Ovary (tissue), 3 donors: ENCODE measurements at regions not wholly inside any gene's neighbourhood (a gene's known extent, or its start where the extent isn't known, plus 50 kb on each side); places are given as distances from the start of the nearest gene placed in this dataset.

Experiments used
- POLR2A ChIP-seq: fragments of 450-650 bp; IDR thresholded peaks from one replicate; pipeline ENCODE4 v1.6.1; 2017; ENCODE audit warnings: antibody characterized with exemption, mild to moderate bottlenecking, moderate library complexity
- TF ChIP-seq, protein P1 (sequence below), 3 donors: fragments of 450-650 bp in 2 of 3; fragments of 200-600 bp in 1 of 3; IDR thresholded peaks; one replicate each; pipeline versions ENCODE4 v1.5.1 to v1.8.0; 2016 to 2022; ENCODE audit warnings: antibody characterized with exemption in 3 of 3, mild to moderate bottlenecking in 1 of 3
- donor health status: DM: no; HTN: no; CAD: no.

DNA sequence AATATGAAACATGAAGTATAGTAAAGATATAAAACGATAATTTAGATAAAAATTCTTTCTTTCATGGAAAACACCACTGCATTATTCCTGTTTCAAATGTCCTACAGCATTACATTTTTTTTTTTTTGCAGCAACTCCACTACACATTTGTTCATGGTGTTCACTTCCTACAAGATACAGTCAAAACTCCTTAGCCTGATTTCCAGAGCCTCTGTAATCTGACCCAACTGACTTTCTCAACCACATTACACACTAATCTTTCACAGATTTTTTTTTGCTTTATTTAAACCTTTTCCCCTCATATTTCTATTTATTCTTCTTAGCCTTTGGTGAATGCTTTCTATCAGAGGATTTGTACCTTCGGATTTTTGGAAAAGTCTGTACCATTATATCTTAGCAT is 176.5 kb upstream of the PDE7B start:
- TF ChIP-seq, protein P1, sequence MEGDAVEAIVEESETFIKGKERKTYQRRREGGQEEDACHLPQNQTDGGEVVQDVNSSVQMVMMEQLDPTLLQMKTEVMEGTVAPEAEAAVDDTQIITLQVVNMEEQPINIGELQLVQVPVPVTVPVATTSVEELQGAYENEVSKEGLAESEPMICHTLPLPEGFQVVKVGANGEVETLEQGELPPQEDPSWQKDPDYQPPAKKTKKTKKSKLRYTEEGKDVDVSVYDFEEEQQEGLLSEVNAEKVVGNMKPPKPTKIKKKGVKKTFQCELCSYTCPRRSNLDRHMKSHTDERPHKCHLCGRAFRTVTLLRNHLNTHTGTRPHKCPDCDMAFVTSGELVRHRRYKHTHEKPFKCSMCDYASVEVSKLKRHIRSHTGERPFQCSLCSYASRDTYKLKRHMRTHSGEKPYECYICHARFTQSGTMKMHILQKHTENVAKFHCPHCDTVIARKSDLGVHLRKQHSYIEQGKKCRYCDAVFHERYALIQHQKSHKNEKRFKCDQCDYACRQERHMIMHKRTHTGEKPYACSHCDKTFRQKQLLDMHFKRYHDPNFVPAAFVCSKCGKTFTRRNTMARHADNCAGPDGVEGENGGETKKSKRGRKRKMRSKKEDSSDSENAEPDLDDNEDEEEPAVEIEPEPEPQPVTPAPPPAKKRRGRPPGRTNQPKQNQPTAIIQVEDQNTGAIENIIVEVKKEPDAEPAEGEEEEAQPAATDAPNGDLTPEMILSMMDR (IDR thresholded peaks at IDR 0.05), result no peak
- no peak for TF ChIP-seq POLR2A
